Prostate gland (tissue), 2 donors: ENCODE measurements at regions not wholly inside any gene's neighbourhood (a gene's known extent, or its start where the extent isn't known, plus 50 kb on each side); places are given as distances from the start of the nearest gene placed in this dataset.

Experiments
- POLR2AphosphoS5 ChIP-seq: sonication (generic); formaldehyde crosslinking; IDR thresholded peaks from one replicate; pipeline ENCODE4 v1.6.1; 2017; ENCODE audit warnings: antibody characterized with exemption
- TF ChIP-seq, protein P1 (sequence below), 4 experiments: fragments of 200-600 bp in 2 of 4; fragments of 450-650 bp in 2 of 4; sonication (generic) in 2 of 4; IDR thresholded peaks; 1 replicate in 3 of 4; 2 replicates in 1 of 4; pipeline ENCODE4 v1.5.1; 2016 to 2019; ENCODE audit warnings: antibody characterized with exemption in 4 of 4, mild to moderate bottlenecking in 2 of 4, moderate library complexity in 2 of 4

DNA sequence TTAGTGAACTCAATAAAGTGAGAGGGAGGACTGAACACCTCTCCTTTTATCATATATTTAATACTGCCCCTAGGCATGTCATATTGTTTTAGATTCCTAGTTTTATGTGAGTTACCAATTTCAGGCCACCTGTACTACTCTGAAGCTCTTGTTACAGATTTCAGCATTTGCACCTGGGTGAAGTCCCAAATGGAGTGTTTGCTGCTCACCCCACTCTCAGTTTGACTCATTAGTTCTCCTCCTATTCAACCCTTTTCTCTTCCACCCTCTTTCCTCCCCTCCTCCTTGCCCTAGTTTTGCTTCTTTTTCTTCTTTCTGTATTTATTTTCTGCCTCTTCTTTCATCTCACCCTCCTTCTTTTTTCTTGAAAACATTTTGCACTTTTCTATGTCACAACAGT, 1852.2 kb upstream of the IGFBP7 start:
- TF ChIP-seq, protein P1, sequence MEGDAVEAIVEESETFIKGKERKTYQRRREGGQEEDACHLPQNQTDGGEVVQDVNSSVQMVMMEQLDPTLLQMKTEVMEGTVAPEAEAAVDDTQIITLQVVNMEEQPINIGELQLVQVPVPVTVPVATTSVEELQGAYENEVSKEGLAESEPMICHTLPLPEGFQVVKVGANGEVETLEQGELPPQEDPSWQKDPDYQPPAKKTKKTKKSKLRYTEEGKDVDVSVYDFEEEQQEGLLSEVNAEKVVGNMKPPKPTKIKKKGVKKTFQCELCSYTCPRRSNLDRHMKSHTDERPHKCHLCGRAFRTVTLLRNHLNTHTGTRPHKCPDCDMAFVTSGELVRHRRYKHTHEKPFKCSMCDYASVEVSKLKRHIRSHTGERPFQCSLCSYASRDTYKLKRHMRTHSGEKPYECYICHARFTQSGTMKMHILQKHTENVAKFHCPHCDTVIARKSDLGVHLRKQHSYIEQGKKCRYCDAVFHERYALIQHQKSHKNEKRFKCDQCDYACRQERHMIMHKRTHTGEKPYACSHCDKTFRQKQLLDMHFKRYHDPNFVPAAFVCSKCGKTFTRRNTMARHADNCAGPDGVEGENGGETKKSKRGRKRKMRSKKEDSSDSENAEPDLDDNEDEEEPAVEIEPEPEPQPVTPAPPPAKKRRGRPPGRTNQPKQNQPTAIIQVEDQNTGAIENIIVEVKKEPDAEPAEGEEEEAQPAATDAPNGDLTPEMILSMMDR (IDR thresholded peaks at IDR 0.05) = no peak
- TF ChIP-seq POLR2AphosphoS5 = no peak
